WERI-Rb-1 (cell line): ENCODE measurements at regions not wholly inside any gene's neighbourhood (a gene's known extent, or its start where the extent isn't known, plus 50 kb on each side); places are given as distances from the start of the nearest gene placed in this dataset.

Source experiments
- DNase-seq: peaks from one replicate; pipeline ENCODE4 v3.0.0-alpha.2; 2020
- H3K27ac ChIP-seq: fragments of 250-450 bp; sonication (Bioruptor Pico); 2 replicates; pipeline ENCODE4 v1.5.1; 2020; ENCODE audit warnings: mild to moderate bottlenecking, moderate library complexity
- H3K27me3 ChIP-seq: fragments of 250-450 bp; sonication (Bioruptor Pico); 2 replicates; pipeline ENCODE4 v1.5.1; 2021; ENCODE audit warnings: mild to moderate bottlenecking, low read depth, moderate library complexity; ENCODE audit not compliant: insufficient read depth, severe bottlenecking
- H3K36me3 ChIP-seq: fragments of 250-450 bp; sonication (Bioruptor Pico); 2 replicates; pipeline ENCODE4 v1.5.1; 2020; ENCODE audit warnings: mild to moderate bottlenecking, moderate library complexity
- H3K4me3 ChIP-seq: 2 replicates; pipeline ENCODE4 v1.5.1; 2011; ENCODE audit warnings: low read depth, mild to moderate bottlenecking, control low read depth, low read length
- H3K9me3 ChIP-seq: fragments of 250-450 bp; sonication (Bioruptor Pico); 2 replicates; pipeline ENCODE4 v1.5.1; 2021; ENCODE audit warnings: mild to moderate bottlenecking, moderate library complexity; ENCODE audit not compliant: severe bottlenecking
- TF ChIP-seq, protein P1 (sequence below): IDR thresholded peaks from 2 replicates; pipeline ENCODE4 v1.5.1; 2011; ENCODE audit warnings: low read depth, mild to moderate bottlenecking, control low read depth, inconsistent platforms, low read length

DNA sequence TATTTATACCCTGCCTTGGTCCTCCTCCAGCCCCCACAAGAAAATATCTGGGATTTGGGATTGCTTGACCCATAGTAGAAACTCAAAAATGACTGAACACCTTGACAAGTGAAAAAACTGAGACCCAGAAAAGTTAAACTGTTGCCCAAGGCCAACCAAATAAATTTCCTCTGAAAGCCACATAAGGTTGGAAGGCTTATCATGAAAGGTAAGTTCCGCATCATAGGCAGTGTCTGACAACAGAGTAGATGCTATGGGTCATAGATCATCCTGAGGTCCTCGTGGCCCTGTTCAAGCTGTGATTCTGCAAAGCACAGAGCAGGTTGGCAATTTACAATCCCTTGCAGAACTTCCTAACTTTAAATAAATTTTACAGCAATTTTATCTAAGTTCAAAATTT lies 140.8 kb upstream of the TSC22D2 start:
- H3K27ac ChIP-seq: no peak overlapping the region
- H3K27me3 ChIP-seq: no peaks in the 10 kb centered on the region
- TF ChIP-seq, protein P1, sequence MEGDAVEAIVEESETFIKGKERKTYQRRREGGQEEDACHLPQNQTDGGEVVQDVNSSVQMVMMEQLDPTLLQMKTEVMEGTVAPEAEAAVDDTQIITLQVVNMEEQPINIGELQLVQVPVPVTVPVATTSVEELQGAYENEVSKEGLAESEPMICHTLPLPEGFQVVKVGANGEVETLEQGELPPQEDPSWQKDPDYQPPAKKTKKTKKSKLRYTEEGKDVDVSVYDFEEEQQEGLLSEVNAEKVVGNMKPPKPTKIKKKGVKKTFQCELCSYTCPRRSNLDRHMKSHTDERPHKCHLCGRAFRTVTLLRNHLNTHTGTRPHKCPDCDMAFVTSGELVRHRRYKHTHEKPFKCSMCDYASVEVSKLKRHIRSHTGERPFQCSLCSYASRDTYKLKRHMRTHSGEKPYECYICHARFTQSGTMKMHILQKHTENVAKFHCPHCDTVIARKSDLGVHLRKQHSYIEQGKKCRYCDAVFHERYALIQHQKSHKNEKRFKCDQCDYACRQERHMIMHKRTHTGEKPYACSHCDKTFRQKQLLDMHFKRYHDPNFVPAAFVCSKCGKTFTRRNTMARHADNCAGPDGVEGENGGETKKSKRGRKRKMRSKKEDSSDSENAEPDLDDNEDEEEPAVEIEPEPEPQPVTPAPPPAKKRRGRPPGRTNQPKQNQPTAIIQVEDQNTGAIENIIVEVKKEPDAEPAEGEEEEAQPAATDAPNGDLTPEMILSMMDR: no peak
- no peak for DNase-seq
- H3K9me3 ChIP-seq: no peaks in the 10 kb centered on the region
- H3K4me3 ChIP-seq: no peak overlapping the region
- H3K36me3 ChIP-seq: no peaks in the 10 kb centered on the region

DNA sequence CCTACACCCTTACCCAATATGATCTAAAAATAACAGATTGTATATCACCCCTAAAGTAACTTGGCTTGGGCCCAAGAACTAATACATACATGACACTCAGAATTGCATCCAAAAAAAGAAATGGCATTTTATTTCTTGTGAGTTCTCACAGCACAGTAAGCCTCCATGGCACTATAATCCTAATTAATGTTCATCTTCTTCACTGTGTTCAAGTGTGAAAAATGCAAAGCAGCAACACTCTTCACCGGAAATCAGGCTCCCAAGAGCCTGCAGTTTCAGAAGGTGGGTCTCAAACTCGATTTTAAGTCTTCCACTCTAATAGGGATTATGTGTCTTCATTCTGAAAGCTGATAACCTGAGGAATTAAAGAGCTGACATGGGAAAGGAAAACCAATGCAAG lies 142.8 kb upstream of the TSC22D2 start:
- H3K36me3 ChIP-seq: no peaks in the 10 kb centered on the region
- no peak overlapping the region for H3K27ac ChIP-seq
- no peak overlapping the region for H3K4me3 ChIP-seq
- DNase-seq: no peak
- TF ChIP-seq, protein P1: no peak
- H3K27me3 ChIP-seq: no peaks in the 10 kb centered on the region
- H3K9me3 ChIP-seq: no peaks in the 10 kb centered on the region

DNA sequence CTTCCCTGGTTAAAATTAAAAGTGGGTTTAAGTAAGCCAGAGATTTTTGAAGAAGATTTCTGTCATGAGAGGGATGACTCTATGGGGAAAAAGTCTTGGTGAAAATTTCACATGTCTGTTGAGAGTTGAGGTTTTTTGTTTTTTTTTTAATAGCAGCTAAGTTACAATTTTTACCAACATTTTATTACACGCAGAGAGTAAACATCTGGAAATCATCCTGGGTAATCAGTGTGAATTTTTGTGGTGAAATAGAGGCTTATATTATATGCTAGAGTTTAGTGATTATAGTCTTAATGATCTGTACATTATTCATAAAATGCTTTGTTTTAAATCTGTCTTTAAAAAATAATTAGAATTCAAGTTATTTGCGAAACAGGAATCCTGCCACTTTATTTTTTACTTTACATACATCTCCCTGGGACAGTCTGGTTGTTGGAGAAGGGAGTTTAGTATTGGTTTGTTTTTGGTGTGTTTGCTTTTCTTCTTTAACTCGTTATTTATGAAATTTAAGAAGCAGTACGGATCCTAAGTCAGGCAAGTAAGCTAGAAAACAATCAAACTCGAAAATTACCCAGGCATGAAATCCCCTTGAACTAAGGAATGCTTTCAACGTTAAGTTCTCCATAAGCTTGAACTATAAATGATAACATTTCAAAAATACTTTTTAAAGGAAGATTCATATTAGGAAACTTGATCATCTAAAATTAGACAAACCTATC lies 143.4 kb upstream of the TSC22D2 start:
- no peaks in the 10 kb centered on the region for H3K27me3 ChIP-seq
- TF ChIP-seq, protein P1: no peak
- H3K36me3 ChIP-seq: no peaks in the 10 kb centered on the region
- no peak overlapping the region for H3K4me3 ChIP-seq
- DNase-seq: no peak
- no peak overlapping the region for H3K27ac ChIP-seq
- no peaks in the 10 kb centered on the region for H3K9me3 ChIP-seq

DNA sequence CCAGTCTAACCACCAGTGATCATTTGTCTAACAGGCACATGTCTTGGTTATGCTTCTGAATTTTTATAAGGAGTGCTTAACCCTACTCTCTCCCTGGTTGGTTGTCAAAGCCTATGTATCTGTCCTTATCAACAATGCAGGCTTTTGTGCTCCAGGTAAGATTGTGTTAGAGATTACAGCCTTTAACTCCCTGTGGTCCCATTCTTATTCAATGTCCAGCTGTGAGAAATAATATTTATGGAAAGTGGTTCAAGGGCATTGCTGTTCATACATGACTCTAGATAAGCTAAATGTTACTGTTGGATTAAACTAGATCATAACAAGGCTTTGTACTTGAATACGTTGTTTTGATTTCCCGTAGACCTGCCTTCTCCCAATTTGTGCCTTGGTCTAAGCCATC lies 146.1 kb upstream of the TSC22D2 start:
- DNase-seq: no peak
- H3K4me3 ChIP-seq: no peak overlapping the region
- H3K27ac ChIP-seq: no peak overlapping the region
- H3K36me3 ChIP-seq: no peaks in the 10 kb centered on the region
- TF ChIP-seq, protein P1: no peak
- no peaks in the 10 kb centered on the region for H3K27me3 ChIP-seq
- no peaks in the 10 kb centered on the region for H3K9me3 ChIP-seq

DNA sequence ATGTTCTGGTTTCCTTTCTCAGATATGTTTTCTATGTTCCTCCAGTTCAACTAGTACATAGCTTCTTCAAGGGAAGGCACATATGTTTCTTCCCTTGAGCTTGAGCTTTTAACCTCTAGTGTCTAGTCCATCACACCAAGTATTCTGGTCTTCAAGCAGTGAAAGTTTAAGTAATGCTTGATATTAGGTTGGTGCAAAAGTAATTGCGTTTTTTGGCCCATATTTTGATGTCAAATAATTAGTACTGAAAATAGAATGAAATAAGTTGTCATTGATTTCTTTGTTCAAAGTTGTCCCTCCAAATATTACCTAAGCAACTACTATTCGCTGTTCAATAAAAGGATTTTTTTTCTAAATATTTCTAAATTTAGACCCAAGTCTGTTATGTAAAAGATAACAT lies 146.7 kb upstream of the TSC22D2 start:
- DNase-seq: no peak
- Histone ChIP-seq H3K4me3 (no peak overlapping the region), H3K27ac (no peak overlapping the region), H3K27me3 (no peaks in the 10 kb centered on the region), H3K36me3 (no peaks in the 10 kb centered on the region), H3K9me3 (no peaks in the 10 kb centered on the region)
- TF ChIP-seq, protein P1: no peak

DNA sequence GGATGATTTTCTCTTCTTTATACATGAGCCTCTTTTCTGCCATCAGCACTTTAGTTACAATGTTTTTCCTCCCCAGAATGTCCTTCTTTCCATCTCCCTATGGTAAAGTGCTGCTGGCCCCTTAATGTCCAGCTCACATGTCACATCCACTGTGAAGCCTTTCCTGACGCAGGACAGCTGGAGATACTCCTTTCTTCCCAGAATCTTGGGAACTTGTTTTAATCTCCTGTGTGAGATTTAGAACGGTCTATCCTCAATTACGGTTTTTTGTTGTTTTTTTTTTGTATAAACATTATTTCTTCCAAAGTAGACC lies 147.7 kb upstream of the TSC22D2 start:
- no peaks in the 10 kb centered on the region for H3K9me3 ChIP-seq
- no peak for DNase-seq
- H3K27ac ChIP-seq: no peak overlapping the region
- H3K36me3 ChIP-seq: no peaks in the 10 kb centered on the region
- no peaks in the 10 kb centered on the region for H3K27me3 ChIP-seq
- TF ChIP-seq, protein P1: no peak
- H3K4me3 ChIP-seq: no peak overlapping the region
